ENCODE measurements at regions not wholly inside any gene's neighbourhood (a gene's known extent, or its start where the extent isn't known, plus 50 kb on each side); places are given as distances from the start of the nearest gene placed in this dataset.
A peak's percentile ranks its signal among the peaks of the same experiment; 100 is the strongest.
"Not testable (repeated sequence)": the region's sequence is repeated elsewhere in the genome, so short reads cannot be mapped to it uniquely, and the experiment has no call there.

- Histone ChIP-seq H3K9me3 (no peaks in the 10 kb centered on the region), H3K36me3 (no peaks in the 10 kb centered on the region), H3K27me3 (no peaks in the 10 kb centered on the region), H3K4me3 (no peak overlapping the region)
- no peak for DNase-seq
These were observed 253.7 kb upstream of the HSF2 start for GRCh38 chr6:122145741-122146240.

GRCh38 chr6:122147291-122147690 is 252.2 kb upstream of the HSF2 start:
- Histone ChIP-seq H3K9me3 (no peaks in the 10 kb centered on the region), H3K27me3 (no peaks in the 10 kb centered on the region), H3K4me3 (no peak overlapping the region), H3K36me3 (no peaks in the 10 kb centered on the region)
- no peak for DNase-seq

- H3K27me3 ChIP-seq: no peaks in the 10 kb centered on the region
- no peaks in the 10 kb centered on the region for H3K9me3 ChIP-seq
- H3K4me3 ChIP-seq: no peak overlapping the region
- no peak for DNase-seq
- no peaks in the 10 kb centered on the region for H3K36me3 ChIP-seq
These were observed 248.4 kb upstream of the HSF2 start for GRCh38 chr6:122151066-122151465.

- Histone ChIP-seq H3K36me3 (no peaks in the 10 kb centered on the region), H3K9me3 (no peaks in the 10 kb centered on the region), H3K27me3 (no peaks in the 10 kb centered on the region), H3K4me3 (no peak overlapping the region)
- DNase-seq: no peak
These were observed 247.7 kb upstream of the HSF2 start for GRCh38 chr6:122151763-122152162.

GRCh38 chr6:122153557-122153956 is 245.9 kb upstream of the HSF2 start:
- Histone ChIP-seq H3K9me3 (no peaks in the 10 kb centered on the region), H3K4me3 (no peak overlapping the region), H3K27me3 (no peaks in the 10 kb centered on the region), H3K36me3 (no peaks in the 10 kb centered on the region)
- no peak for DNase-seq

GRCh38 chr6:122154155-122154554 is 245.3 kb upstream of the HSF2 start:
- H3K36me3 ChIP-seq: no peaks in the 10 kb centered on the region
- H3K27me3 ChIP-seq: no peaks in the 10 kb centered on the region
- H3K9me3 ChIP-seq: no peaks in the 10 kb centered on the region
- no peak for DNase-seq
- H3K4me3 ChIP-seq: no peak overlapping the region

- no peak for DNase-seq
- Histone ChIP-seq H3K9me3 (no peaks in the 10 kb centered on the region), H3K4me3 (no peak overlapping the region), H3K27me3 (no peaks in the 10 kb centered on the region), H3K36me3 (no peaks in the 10 kb centered on the region)
These were observed 244.4 kb upstream of the HSF2 start for GRCh38 chr6:122154912-122155575.

GRCh38 chr6:122161136-122161535 is 238.3 kb upstream of the HSF2 start:
- DNase-seq: no peak
- no peak overlapping the region for H3K4me3 ChIP-seq
- H3K27me3 ChIP-seq: no peaks in the 10 kb centered on the region
- no peaks in the 10 kb centered on the region for H3K9me3 ChIP-seq
- H3K36me3 ChIP-seq: no peaks in the 10 kb centered on the region

GRCh38 chr6:122165014-122165413 is 234.4 kb upstream of the HSF2 start:
- no peaks in the 10 kb centered on the region for H3K36me3 ChIP-seq
- H3K27me3 ChIP-seq: no peaks in the 10 kb centered on the region
- no peaks in the 10 kb centered on the region for H3K9me3 ChIP-seq
- H3K4me3 ChIP-seq: no peak overlapping the region
- no peak for DNase-seq

GRCh38 chr6:122170274-122170673 is 229.2 kb upstream of the HSF2 start:
- H3K9me3 ChIP-seq: no peaks in the 10 kb centered on the region

GRCh38 chr6:122178988-122179387 is 220.5 kb upstream of the HSF2 start:
- no peak for DNase-seq
- Histone ChIP-seq H3K4me3 (no peak overlapping the region), H3K27me3 (peaks cover 4% of the 10 kb centered on the region; the same call in 1 of the 2 replicates), H3K36me3 (no peaks in the 10 kb centered on the region), H3K9me3 (no peaks in the 10 kb centered on the region)

More at GRCh38 chr6:122170274-122170673, 229.2 kb upstream of the HSF2 start:
- Histone ChIP-seq H3K36me3 (no peaks in the 10 kb centered on the region), H3K27me3 (no peaks in the 10 kb centered on the region), H3K4me3 (no peak overlapping the region)
- no peak for DNase-seq

GRCh38 chr6:122180132-122180531 is 219.3 kb upstream of the HSF2 start:
- no peak for DNase-seq
- peaks cover 4% of the 10 kb centered on the region; the same call in 1 of the 2 replicates for H3K27me3 ChIP-seq
- H3K4me3 ChIP-seq: no peak overlapping the region
- H3K36me3 ChIP-seq: no peaks in the 10 kb centered on the region
- no peaks in the 10 kb centered on the region for H3K9me3 ChIP-seq

GRCh38 chr6:122182061-122182460 is 217.4 kb upstream of the HSF2 start:
- Histone ChIP-seq H3K36me3 (no peaks in the 10 kb centered on the region), H3K27me3 (peaks cover 4% of the 10 kb centered on the region; the same call in 1 of the 2 replicates), H3K9me3 (no peaks in the 10 kb centered on the region), H3K4me3 (no peak overlapping the region)
- DNase-seq: no peak

- Histone ChIP-seq H3K36me3 (no peaks in the 10 kb centered on the region), H3K9me3 (no peaks in the 10 kb centered on the region), H3K27me3 (peaks cover 4% of the 10 kb centered on the region; the same call in 1 of the 2 replicates), H3K4me3 (no peak overlapping the region)
- no peak for DNase-seq
These were observed 215.0 kb upstream of the HSF2 start for GRCh38 chr6:122184401-122184827.

GRCh38 chr6:122185458-122185857 is 214.0 kb upstream of the HSF2 start:
- not testable (repeated sequence) for H3K36me3 ChIP-seq, H3K27me3 ChIP-seq, H3K9me3 ChIP-seq, H3K4me3 ChIP-seq, DNase-seq

GRCh38 chr6:122187186-122187585 is 212.3 kb upstream of the HSF2 start:
- Histone ChIP-seq H3K4me3 (no peak overlapping the region), H3K36me3 (no peaks in the 10 kb centered on the region), H3K9me3 (no peaks in the 10 kb centered on the region), H3K27me3 (peaks cover 4% of the 10 kb centered on the region; the same call in 1 of the 2 replicates)
- DNase-seq: no peak

GRCh38 chr6:122198922-122199321 is 200.5 kb upstream of the HSF2 start:
- Histone ChIP-seq H3K36me3 (no peaks in the 10 kb centered on the region), H3K9me3 (no peaks in the 10 kb centered on the region), H3K4me3 (no peak overlapping the region), H3K27me3 (no peaks in the 10 kb centered on the region)
- DNase-seq: no peak

- H3K27me3 ChIP-seq: no peaks in the 10 kb centered on the region
- peak; percentile 3 for DNase-seq
- no peaks in the 10 kb centered on the region for H3K9me3 ChIP-seq
- no peak overlapping the region for H3K4me3 ChIP-seq
- H3K36me3 ChIP-seq: no peaks in the 10 kb centered on the region
These were observed 199.0 kb upstream of the HSF2 start for GRCh38 chr6:122200440-122200839.

Measured in MG63 (cell line).